HepG2 (cell line): ENCODE measurements at regions not wholly inside any gene's neighbourhood (a gene's known extent, or its start where the extent isn't known, plus 50 kb on each side); places are given as distances from the start of the nearest gene placed in this dataset.

Experiments used
- ATAC-seq: fragments of 200-7000 bp; cut with Tn5 transposase; 3 replicates; pipeline ENCODE4 v1.9.1; 2020; ENCODE audit warnings: mild to moderate bottlenecking, moderate library complexity
- BruUV-seq: library from RNA; stranded (reverse); fragments of 400-500 nt; replicated peaks from 2 replicates; lab custom pipeline; 2021; lab: Mats Ljungman, UMichigan
- CTCF ChIA-PET: fragments of 300-600 bp; formaldehyde crosslinking; extraction: SDS; loops from one replicate; lab custom pipeline; 2021; ENCODE audit warnings: low total read pairs, inconsistent platforms, low intra/inter-chr PET ratio; lab: Yijun Ruan, JAX
- POLR2A ChIA-PET: fragments of 350-600 bp; sonication (Branson Sonifier 250); formaldehyde crosslinking; loops from one replicate; lab custom pipeline; 2020; ENCODE audit warnings: antibody characterized with exemption, inconsistent platforms; lab: Yijun Ruan, JAX
- DNase-seq: peaks from one replicate; pipeline ENCODE4 v3.0.0-alpha.2; 2015; ENCODE audit warnings: low spot score
- FAIRE-seq: peaks from 3 replicates; lab custom pipeline; 2011; peaks lifted over from hg19 to GRCh38; lab: Jason Lieb, UNC
- H2AFZ ChIP-seq: one replicate; pipeline ENCODE4 v1.6.1; 2011; ENCODE audit warnings: low read length, inconsistent platforms
- H3K27ac ChIP-seq: fragments of 300-600 bp; 3 replicates; pipeline ENCODE4 v1.8.0; 2011; ENCODE audit warnings: mixed run types, mild to moderate bottlenecking, mixed read lengths, low read length, inconsistent platforms; ENCODE audit not compliant: insufficient read depth; ENCODE audit errors: extremely low read length
- H3K27me3 ChIP-seq, 2 experiments: fragments of 200-600 bp in 1 of 2; 2 replicates in 1 of 2; 3 replicates in 1 of 2; pipeline versions ENCODE4 v1.6.0 to v1.8.0; 2011; ENCODE audit warnings: low read length in 2 of 2, mild to moderate bottlenecking in 2 of 2, moderate library complexity in 2 of 2, inconsistent platforms in 1 of 2; ENCODE audit not compliant: insufficient read depth in 2 of 2, control insufficient read depth in 1 of 2
- H3K36me3 ChIP-seq, 2 experiments: fragments of 200-600 bp in 1 of 2; replicated peaks in 1 of 2; 2 replicates in 1 of 2; 3 replicates in 1 of 2; pipeline versions ENCODE4 v1.5.1 to v1.8.0; 2011; ENCODE audit warnings: low read length in 2 of 2, inconsistent platforms in 1 of 2; ENCODE audit not compliant: insufficient read depth in 2 of 2, control insufficient read depth in 1 of 2
- H3K4me1 ChIP-seq: 2 replicates; pipeline ENCODE4 v1.5.1; 2012; ENCODE audit warnings: low read length, inconsistent platforms; ENCODE audit not compliant: insufficient read depth
- H3K4me2 ChIP-seq: 2 replicates; pipeline ENCODE4 v1.6.0; 2011; ENCODE audit warnings: low read depth, low read length, inconsistent platforms
- H3K4me3 ChIP-seq, 3 experiments: fragments of 200-600 bp in 1 of 3; sonication (generic), shearing (Covaris generic) in 1 of 3; replicated peaks in 1 of 3; 2 replicates each; pipeline ENCODE4 v1.5.1; 2011 to 2016; ENCODE audit warnings: low read length in 3 of 3, inconsistent platforms in 2 of 3, low read depth in 2 of 3, mild to moderate bottlenecking in 2 of 3, control low read depth in 1 of 3, mixed read lengths in 1 of 3; ENCODE audit not compliant: insufficient read depth in 1 of 3
- H3K79me2 ChIP-seq: one replicate; pipeline ENCODE4 v1.6.1; 2011; ENCODE audit warnings: low read length, inconsistent platforms; ENCODE audit not compliant: insufficient read depth
- H3K9ac ChIP-seq: 2 replicates; pipeline ENCODE4 v1.6.0; 2011; ENCODE audit warnings: mild to moderate bottlenecking, low read depth, low read length, inconsistent platforms; ENCODE audit not compliant: insufficient read depth
- H3K9me3 ChIP-seq: 2 replicates; pipeline ENCODE4 v1.5.1; 2012; ENCODE audit warnings: mild to moderate bottlenecking, low read length
- H4K20me1 ChIP-seq: 2 replicates; pipeline ENCODE4 v1.6.0; 2011; ENCODE audit warnings: inconsistent platforms, mild to moderate bottlenecking, low read length, moderate library complexity; ENCODE audit not compliant: insufficient read depth
- ATRX ChIP-seq: sonication (generic); formaldehyde crosslinking; IDR thresholded peaks from 2 replicates; pipeline ENCODE4 v1.4.0; 2020; ENCODE audit warnings: missing genetic modification reagents, borderline replicate concordance
- SIN3B ChIP-seq: fragments of 150-350 bp; IDR thresholded peaks from 2 replicates; pipeline ENCODE4 v1.6.1; 2014; ENCODE audit warnings: low read length
- SP2 ChIP-seq: sonication (generic); formaldehyde crosslinking; IDR thresholded peaks from 2 replicates; pipeline ENCODE4 v1.5.1; 2020; ENCODE audit warnings: mild to moderate bottlenecking, missing genetic modification reagents
- TCF12 ChIP-seq, 2 experiments: fragments of 450-650 bp in 1 of 2; sonication (generic) in 1 of 2; formaldehyde crosslinking in 1 of 2; IDR thresholded peaks; 2 replicates each; pipeline versions ENCODE4 v1.6.1 to v1.8.0; 2017 to 2022; ENCODE audit warnings: antibody characterized with exemption in 1 of 2, mild to moderate bottlenecking in 1 of 2, missing genetic modification reagents in 1 of 2, moderate library complexity in 1 of 2
- ZNF275 ChIP-seq: sonication (generic); formaldehyde crosslinking; IDR thresholded peaks from 2 replicates; pipeline ENCODE4 v1.8.0; 2022; ENCODE audit warnings: missing genetic modification reagents, mild to moderate bottlenecking, inconsistent platforms, borderline replicate concordance
- ZNF615 ChIP-seq: sonication (generic); formaldehyde crosslinking; IDR thresholded peaks from 2 replicates; pipeline ENCODE4 v1.5.0; 2020; ENCODE audit warnings: mild to moderate bottlenecking, missing genetic modification reagents, borderline replicate concordance
- ZNF687 ChIP-seq: sonication (generic); formaldehyde crosslinking; IDR thresholded peaks from 2 replicates; pipeline ENCODE4 v1.5.1; 2020; ENCODE audit warnings: mild to moderate bottlenecking, missing genetic modification reagents, moderate library complexity
- WGBS: methylation state at CpG from one replicate; pipeline ENCODE4 v1.1.6; 2017; ENCODE audit warnings: low lambda C conversion rate; 5-methylcytosine and 5-hydroxymethylcytosine counted together
- in situ Hi-C: cut with HindIII; loops from 2 replicates; pipeline ENCODE4 v1.10.0; 2017; ENCODE audit warnings: low pct_unique_long_range_greater_than_20kb; ENCODE audit not compliant: extremely low pct_ligation_motif_present
- intact Hi-C: fragments of 100-400 bp; cut with micrococcal nuclease; formaldehyde crosslinking; loops from one replicate; pipeline ENCODE4 v1.10.0; 2022; ENCODE audit not compliant: unreplicated experiment

GRCh38 chr13:109650861-109651260, 135.5 kb downstream of the IRS2 start:
- H3K79me2 ChIP-seq, result no peaks in the 10 kb centered on the region
- CTCF ChIA-PET, result no interaction called here
- FAIRE-seq, result no peak
- BruUV-seq, result no TSS peak
- POLR2A ChIA-PET, result no interaction called here
- intact Hi-C loops, result no loop called here
- no peaks in the 10 kb centered on the region for H3K4me1 ChIP-seq
- no peak overlapping the region for H3K4me3 ChIP-seq
- DNase-seq, result no peak
- H3K27me3 ChIP-seq, result no peaks in the 10 kb centered on the region
- H4K20me1 ChIP-seq, result no peaks in the 10 kb centered on the region
- H3K27ac ChIP-seq, result no peak overlapping the region
- H3K4me2 ChIP-seq, result no peak overlapping the region
- in situ Hi-C loops, result no loop called here
- no peaks in the 10 kb centered on the region for H3K9me3 ChIP-seq
- H3K9ac ChIP-seq, result no peak overlapping the region
- TF ChIP-seq TCF12 (IDR thresholded peaks at IDR 0.05) (no peak), TCF12 (CRISPR knock-in tag; IDR thresholded peaks at IDR 0.05) (no peak), ATRX (CRISPR knock-in tag) (no peak), ZNF687 (CRISPR knock-in tag) (no peak), ZNF615 (CRISPR knock-in tag) (no peak), SP2 (CRISPR knock-in tag) (no peak), SIN3B (no peak), ZNF275 (CRISPR knock-in tag) (no peak)
- WGBS, result 0% methylated on average over 3 of the region's 3 CpGs
- no peak overlapping the region for H2AFZ ChIP-seq
- no peaks in the 10 kb centered on the region for H3K36me3 ChIP-seq
- no peak for ATAC-seq
